NCI-H748 treated with DMSO at 0.1 percent for 48 hours (cell line): ENCODE measurements at regions not wholly inside any gene's neighbourhood (a gene's known extent, or its start where the extent isn't known, plus 50 kb on each side); places are given as distances from the start of the nearest gene placed in this dataset.

Experiments used
- DNase-seq: peaks from one replicate; lab custom pipeline; 2025; lab: John Stamatoyannopoulos, UW

DNA sequence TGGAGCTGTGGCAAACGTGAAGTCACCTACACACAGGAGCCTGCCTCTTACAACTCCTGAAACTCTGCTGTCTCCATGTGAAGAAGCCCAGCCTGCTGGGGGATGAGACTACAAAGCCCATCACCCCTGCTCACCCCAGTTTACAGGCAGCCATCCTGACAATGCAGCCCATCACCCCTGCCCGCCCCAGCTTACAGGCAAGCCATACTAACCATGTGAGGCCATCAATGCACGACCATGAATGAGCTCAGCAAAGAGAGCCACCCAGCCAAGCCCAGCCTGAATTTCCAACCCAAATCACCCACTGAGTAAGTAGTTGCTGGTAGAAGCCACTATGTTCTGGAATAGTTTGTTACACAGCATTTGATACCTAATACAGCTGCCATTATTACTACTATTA lies 185.4 kb upstream of the NSMCE3 start:
- DNase-seq, result no peak

DNA sequence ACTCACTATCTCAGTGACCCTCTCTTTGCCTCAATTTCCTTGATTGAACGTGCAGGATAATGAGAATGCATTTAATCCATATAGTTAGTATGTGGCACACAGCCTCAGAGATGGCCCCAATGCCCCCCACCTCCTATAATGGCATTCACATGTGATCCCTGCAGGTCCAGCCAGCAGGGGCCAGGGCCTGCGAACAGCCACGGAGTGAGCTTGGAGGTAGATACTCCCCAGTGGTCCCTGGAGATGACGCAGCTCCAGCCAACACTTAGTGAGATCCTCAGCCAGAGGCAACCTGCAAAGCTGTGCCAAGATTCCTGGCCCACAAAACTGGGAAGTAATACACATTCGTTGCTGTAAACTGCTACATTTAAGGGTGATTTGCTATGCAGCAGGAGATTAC lies 184.9 kb upstream of the NSMCE3 start:
- DNase-seq, result no peak

DNA sequence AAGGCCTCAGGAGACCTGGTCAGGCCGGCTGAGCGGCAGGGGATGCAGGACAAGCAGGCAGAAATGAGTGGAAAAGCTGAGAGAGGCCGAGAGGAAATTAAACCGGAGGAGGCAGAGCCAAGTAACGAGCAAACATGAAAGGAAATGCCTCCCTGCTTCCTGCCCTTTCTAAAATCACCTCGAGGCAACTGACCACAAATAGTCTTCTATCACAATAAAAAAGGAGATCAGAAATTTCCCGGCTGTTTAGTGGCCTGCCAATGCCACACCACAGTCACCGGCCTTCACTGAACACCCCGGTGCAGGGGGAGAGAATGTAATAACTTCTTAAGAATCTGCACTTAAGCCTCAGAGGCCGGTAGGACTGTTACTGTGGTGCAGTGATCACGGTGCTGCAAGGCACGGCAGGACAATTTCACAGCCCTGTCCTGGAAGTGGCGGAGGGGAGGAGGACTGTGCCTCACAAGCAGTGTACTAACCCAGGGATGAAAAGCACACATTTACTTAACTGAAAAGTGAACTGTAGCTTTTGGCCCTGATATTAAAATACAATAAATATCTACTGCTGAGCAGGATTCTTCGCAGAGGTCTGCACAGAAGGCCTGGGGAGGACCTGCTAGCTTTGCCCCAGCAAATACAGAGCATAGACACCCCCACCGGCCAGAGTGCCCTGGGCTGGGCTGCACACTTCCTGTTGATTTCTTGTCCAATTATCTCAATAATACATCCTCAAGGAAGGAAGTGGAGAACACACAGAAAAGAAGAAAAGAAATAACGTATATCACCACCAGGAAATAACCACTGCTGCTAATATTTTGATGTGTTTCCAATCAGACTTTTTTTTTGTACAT lies 183.5 kb upstream of the NSMCE3 start:
- DNase-seq, result no peak

GRCh38 chr15:29451201-29451781 lies 181.7 kb upstream of the NSMCE3 start:
- no peak for DNase-seq

DNA sequence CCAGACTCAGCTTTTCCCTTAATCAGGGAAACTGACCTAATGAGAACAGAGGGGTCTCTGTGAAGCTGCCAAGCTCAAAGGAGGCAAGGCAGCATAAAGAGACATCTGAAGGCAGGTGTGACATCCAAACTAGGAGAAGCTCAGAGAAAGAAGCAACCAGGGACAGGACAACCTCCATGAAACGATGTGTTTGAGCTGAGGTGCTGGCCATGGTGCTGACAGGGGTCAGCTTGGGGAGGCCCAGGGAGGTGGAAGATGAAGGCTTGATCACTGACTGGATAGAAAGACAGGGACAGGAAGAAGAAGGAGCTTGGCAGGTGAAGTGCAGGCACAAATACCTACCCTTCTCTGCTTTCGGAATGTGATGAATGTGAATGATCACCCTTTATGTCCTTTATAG lies 179.5 kb upstream of the NSMCE3 start:
- no peak for DNase-seq

DNA sequence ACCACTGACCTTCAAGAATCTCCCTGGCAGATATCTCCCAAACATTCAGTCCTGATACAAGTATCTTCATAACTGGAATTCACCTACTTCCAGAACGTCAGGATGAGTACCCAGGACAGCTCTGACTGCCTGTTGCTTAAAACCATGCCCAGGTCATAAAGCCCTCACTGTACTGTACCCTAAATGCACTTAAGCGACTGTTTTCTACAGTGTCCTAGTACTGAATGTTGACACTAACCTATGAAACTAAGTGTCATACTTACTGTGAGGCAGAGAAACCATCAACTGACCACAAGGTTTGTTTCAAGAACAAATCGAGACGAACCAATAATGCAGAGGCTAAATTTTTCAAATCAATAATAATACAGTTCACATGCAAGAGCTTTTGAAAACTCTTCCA lies 178.7 kb upstream of the NSMCE3 start:
- no peak for DNase-seq

GRCh38 chr15:29446480-29446879 lies 176.9 kb upstream of the NSMCE3 start:
- DNase-seq, result no peak

- DNase-seq, result no peak
Observed at GRCh38 chr15:29442532-29442931, 172.9 kb upstream of the NSMCE3 start.

DNA sequence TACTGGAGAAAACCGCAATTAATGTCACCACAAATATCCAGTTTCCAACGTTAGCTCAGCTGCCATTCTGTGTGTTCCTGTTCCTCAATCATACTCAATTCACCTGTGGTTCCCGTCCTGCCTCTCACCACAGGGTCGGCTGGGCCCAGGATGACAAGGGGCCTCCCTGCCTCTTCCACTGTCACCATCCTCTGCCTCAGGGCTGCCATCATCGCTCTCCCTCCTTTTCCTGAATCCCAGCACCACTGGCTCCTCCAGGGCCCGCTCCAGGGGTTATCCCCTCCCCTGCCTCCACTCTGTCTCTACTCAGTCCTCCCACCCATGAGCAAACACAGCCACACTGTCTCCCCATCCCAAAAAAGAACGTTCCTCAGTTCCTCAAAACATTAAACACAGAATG lies 170.9 kb upstream of the NSMCE3 start:
- DNase-seq, result no peak

DNA sequence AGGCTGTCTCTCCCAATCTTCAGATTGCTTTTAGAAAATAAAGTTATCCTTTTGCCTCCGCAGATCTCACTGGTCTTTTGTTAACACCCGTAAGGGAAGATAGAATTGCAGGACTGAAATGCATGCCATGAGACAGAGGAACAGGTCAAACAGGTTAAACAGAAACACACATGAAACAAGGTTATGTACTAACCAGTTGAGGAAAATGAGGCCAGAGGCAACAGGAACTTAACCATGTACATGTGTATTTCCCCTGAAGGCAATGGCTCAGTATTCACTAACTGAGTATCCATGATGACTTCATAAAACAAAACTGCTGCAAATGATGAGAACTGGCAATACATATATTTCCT lies 169.1 kb upstream of the NSMCE3 start:
- no peak for DNase-seq

DNA sequence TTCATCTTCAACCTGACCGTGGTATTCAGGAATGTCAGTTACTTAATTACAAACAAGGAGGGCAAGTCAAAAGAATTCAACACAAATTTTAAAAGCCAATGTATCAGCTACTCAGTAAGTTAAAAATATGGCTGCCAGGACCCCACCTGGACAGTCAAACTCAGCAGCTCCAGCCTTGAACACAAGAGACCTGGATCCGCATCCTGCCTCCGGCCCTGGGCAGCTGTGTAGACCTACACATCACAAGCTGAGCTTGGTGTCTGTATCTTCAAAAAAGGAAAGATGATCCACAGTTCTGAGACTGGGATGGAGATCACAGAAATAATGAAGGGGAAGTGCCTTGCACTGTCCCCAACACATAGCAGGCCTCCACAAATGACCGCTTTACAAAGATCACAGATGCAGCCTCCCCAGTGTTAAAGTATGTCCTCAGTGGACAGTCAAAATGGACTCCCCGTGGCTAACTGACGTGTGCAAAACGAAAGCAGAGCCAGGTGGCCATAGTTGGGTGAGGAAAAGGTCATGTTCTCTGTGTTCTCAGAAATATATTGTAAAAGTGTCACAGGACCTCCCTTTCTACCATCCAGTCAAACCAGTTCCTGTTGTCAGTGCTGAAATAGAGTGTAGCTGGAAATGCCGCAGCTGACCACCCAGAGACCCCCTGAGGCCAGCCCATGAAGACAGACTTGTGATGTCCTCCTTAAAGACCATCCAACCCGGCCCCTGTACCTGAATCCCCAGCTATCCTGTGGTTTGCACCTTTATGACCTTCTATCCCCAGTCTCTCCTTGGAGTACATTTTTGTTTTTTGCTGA lies 168.5 kb upstream of the NSMCE3 start:
- DNase-seq, result no peak

DNA sequence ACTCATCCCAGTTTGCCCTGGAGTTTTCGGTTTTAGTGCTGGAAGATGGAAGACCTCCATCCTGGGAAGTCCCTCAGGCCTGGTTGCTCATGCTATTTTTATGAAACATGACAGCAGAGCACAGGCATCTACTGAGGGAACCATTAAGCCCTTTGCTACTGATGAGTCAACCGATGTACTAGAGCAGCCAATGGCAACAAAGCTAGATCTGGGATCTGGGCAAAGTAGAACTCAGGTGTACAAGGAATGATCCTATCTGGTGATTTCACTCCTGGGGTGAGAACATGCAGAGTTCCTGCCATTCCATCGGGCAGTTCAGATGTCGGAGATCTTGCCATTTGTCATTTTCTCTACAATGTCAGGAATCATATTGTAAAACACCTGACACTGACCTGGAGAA lies 166.2 kb upstream of the NSMCE3 start:
- DNase-seq, result no peak

GRCh38 chr15:29434280-29434679 lies 164.7 kb upstream of the NSMCE3 start:
- no peak for DNase-seq

- no peak for DNase-seq
Observed at GRCh38 chr15:29433507-29434248, 164.1 kb upstream of the NSMCE3 start.

DNA sequence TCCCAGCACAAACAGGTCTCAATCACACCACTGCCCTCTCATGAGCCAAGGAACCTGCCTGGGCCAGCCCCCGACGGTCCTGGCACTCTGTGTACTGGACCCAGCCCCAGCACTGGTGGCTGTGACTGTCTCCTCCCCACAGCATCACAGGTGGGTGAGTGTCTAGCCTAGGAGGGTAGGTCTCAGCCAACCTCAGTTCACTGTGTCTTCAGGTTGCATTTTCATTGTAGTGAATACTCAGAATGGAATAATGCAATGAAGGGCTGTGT lies 163.4 kb upstream of the NSMCE3 start:
- no peak for DNase-seq

DNA sequence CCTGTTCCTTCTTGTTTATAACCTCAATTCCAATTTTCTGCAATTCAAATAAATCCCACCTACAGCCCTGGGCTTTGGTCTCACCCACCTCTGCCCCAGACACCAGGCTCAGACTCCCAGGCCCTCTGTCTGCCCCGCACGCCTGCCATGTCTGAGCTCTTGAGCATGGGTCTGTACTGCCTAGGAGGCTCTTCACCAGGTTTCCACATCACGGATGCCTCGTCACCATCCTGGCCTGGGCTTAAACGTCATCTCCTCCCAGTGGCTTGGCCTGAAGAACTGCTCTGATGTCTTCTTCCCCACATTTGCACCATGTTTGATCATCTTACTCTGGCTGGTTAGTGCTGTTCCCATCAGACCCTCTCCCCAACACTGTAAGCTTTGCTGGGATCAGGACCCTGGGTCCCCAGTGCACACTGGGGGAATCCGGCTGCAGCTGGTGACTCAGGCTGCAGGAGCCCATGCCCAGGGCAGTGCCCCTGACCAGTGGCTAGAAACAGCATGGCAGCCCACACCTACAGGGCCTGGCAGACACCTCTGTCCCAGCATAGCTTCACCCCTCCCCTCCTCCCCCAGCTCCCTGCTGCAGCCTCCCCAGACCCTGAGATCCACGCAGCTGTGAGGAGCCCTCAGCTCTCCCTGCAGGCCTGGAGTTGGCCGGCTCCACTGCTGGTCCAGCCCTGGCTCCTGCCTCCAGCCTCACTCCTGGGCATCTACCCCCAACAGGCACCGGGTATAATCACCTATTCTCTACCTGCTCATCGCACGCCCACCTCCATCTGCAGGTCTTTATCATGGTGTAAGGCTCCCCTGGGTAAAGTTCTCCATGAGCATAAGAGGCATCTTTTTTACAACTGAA lies 162.8 kb upstream of the NSMCE3 start:
- no peak for DNase-seq

DNA sequence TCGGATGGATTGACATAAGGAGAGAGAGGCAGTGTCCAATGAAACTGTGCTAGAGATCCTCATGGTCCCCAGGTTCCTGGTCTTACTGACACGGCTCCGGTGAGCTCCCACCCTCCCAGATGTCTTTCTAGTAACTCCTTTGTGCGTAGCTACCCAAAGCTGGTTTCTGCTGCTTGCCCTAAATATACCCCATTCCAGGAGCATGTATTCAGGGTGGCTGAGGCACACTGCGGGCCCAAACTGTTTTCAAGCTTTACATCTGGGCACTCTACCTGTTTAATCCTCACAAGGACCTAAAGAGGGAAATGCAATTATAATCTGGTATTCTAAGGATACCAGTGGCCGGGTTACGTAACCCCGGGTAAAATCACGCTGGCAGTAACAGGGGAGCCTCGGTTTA lies 161.2 kb upstream of the NSMCE3 start:
- DNase-seq, result no peak

DNA sequence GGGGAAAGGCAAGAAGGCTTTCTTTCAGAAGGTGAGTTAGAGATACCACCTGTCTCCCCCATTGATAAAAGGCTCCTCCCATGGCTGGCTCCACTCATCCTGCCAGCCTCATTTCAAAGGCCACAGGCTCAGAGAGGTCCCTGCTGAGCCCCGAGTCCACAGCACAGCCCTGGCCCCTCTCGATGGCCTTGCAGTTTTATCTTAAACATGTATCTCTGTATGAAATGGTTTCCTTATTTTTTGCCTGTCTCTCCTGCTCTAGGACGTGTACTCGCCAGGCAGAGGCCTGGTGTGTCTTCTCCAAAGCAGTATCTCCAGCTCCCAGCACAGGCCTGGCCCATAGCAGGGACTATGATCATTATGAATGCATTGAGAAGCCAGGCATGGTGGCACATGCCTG lies 160.5 kb upstream of the NSMCE3 start:
- no peak for DNase-seq

GRCh38 chr15:29429584-29429983 lies 160.0 kb upstream of the NSMCE3 start:
- no peak for DNase-seq

DNA sequence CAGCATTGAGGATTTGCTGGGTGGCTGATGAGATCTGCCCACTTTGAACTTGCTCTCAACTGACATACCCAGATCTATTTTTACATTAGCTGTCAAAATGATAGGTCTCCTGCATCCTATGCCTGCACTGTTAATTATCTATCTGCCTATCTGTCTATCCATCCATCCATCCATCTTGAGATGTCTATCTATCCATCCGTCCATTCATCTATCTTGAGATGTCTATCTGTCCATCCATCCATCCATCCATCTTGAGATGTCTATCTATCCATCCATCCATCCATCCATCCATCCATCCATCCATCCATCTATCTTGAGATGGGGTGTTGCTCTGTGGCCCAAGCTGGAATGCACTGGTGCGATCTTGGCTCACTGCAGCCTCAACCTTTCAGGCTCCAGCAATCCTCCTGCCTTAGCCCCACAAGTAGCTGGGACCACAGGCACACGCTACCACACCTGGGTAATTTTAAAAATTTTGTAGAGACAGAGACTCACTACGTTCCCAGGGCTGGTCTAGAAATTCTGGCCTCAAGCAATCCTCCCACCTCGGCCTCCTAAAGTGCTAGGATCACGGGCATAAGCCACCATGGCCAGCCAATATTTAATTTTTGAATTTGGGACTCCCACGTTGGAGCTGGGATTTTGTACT lies 159.4 kb upstream of the NSMCE3 start:
- no peak for DNase-seq

GRCh38 chr15:29425864-29426263 lies 156.2 kb upstream of the NSMCE3 start:
- DNase-seq, result no peak
